GM13977 (cell line): ENCODE measurements at regions not wholly inside any gene's neighbourhood (a gene's known extent, or its start where the extent isn't known, plus 50 kb on each side); places are given as distances from the start of the nearest gene placed in this dataset.
"Not testable (repeated sequence)": the region's sequence is repeated elsewhere in the genome, so short reads cannot be mapped to it uniquely, and the experiment has no call there.

Experiments
- DNase-seq: peaks from one replicate; pipeline ENCODE4 v3.0.0; 2012; ENCODE audit warnings: low spot score
- CTCF ChIP-seq: IDR thresholded peaks from 2 replicates; pipeline ENCODE4 v1.5.1; 2012; ENCODE audit warnings: mild to moderate bottlenecking, control low read depth; ENCODE audit not compliant: insufficient read depth; ENCODE audit errors: extremely low read depth, missing control alignments
- in situ Hi-C: fragments of 300-500 bp; cut with MboI; formaldehyde crosslinking; loops from one replicate; pipeline ENCODE4 v1.12.0; 2022; ENCODE audit warnings: low sequenced_read_pairs, low pct_unique_long_range_greater_than_20kb, mixed read lengths, inconsistent platforms; ENCODE audit not compliant: unreplicated experiment

GRCh38 chr1:157348538-157349480 is 203.5 kb downstream of the FCRL5 start:
- no peak for DNase-seq
- in situ Hi-C loops = no loop called here

GRCh38 chr1:157347506-157347905 is 204.8 kb downstream of the FCRL5 start:
- in situ Hi-C loops = no loop called here
- no peak for DNase-seq
- TF ChIP-seq CTCF = no peak

More at GRCh38 chr1:157348538-157349480, 203.5 kb downstream of the FCRL5 start:
- TF ChIP-seq CTCF = no peak

- in situ Hi-C loops, DNase-seq: not testable (repeated sequence)
Measured at GRCh38 chr1:157337785-157338184, 199.6 kb upstream of the ETV3 start.

GRCh38 chr1:157335056-157335455 is 196.9 kb upstream of the ETV3 start:
- no peak for TF ChIP-seq CTCF
- in situ Hi-C loops = no loop called here
- DNase-seq = no peak

GRCh38 chr1:157334041-157334440 is 195.8 kb upstream of the ETV3 start:
- TF ChIP-seq CTCF = no peak
- in situ Hi-C loops = no loop called here
- DNase-seq = no peak

GRCh38 chr1:157330177-157330576 is 192.0 kb upstream of the ETV3 start:
- in situ Hi-C loops, DNase-seq: not testable (repeated sequence)

GRCh38 chr1:157328120-157328519 is 189.9 kb upstream of the ETV3 start:
- in situ Hi-C loops, DNase-seq: not testable (repeated sequence)

GRCh38 chr1:157326173-157326859 is 188.1 kb upstream of the ETV3 start:
- in situ Hi-C loops = no loop called here

More at GRCh38 chr1:157326173-157326859, 188.1 kb upstream of the ETV3 start:
- no peak for TF ChIP-seq CTCF
- DNase-seq = no peak
